Transverse colon (tissue), 3 donors: ENCODE measurements at regions not wholly inside any gene's neighbourhood (a gene's known extent, or its start where the extent isn't known, plus 50 kb on each side); places are given as distances from the start of the nearest gene placed in this dataset.

Source experiments
- POLR2A ChIP-seq: fragments of 450-650 bp; IDR thresholded peaks from one replicate; pipeline ENCODE4 v1.6.1; 2016; ENCODE audit warnings: antibody characterized with exemption, mild to moderate bottlenecking, moderate library complexity
- TF ChIP-seq, protein P1 (sequence below), 5 experiments: fragments of 200-600 bp in 3 of 5; fragments of 450-650 bp in 2 of 5; sonication (generic) in 3 of 5; IDR thresholded peaks; 1 replicate in 2 of 5; 2 replicates in 3 of 5; pipeline ENCODE4 v1.5.1; 2016 to 2017; ENCODE audit warnings: antibody characterized with exemption in 5 of 5, inconsistent platforms in 3 of 5, mild to moderate bottlenecking in 2 of 5, moderate library complexity in 1 of 5

DNA sequence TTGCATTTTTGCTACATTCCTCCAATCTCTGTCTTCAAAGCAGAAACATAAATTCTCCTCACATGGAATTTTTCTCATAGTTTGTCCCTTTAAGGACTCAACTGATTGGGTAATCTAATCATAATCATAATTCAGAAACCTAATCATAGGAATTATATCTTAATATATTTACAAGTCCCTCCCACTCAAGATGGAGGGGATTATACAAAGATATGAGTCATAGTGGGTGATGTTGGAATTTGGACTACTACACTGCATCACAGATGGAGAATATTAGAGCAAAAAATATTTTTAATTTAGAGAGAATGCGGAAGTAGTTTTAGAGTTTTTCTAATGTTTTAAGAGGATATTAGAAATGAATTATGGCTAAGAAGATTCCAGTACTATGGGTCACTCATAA lies 1034.0 kb downstream of the DTWD2 start:
- TF ChIP-seq, protein P1, sequence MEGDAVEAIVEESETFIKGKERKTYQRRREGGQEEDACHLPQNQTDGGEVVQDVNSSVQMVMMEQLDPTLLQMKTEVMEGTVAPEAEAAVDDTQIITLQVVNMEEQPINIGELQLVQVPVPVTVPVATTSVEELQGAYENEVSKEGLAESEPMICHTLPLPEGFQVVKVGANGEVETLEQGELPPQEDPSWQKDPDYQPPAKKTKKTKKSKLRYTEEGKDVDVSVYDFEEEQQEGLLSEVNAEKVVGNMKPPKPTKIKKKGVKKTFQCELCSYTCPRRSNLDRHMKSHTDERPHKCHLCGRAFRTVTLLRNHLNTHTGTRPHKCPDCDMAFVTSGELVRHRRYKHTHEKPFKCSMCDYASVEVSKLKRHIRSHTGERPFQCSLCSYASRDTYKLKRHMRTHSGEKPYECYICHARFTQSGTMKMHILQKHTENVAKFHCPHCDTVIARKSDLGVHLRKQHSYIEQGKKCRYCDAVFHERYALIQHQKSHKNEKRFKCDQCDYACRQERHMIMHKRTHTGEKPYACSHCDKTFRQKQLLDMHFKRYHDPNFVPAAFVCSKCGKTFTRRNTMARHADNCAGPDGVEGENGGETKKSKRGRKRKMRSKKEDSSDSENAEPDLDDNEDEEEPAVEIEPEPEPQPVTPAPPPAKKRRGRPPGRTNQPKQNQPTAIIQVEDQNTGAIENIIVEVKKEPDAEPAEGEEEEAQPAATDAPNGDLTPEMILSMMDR (IDR thresholded peaks at IDR 0.05) = no peak
- TF ChIP-seq POLR2A = no peak
